ENCODE measurements at regions not wholly inside any gene's neighbourhood (a gene's known extent, or its start where the extent isn't known, plus 50 kb on each side); places are given as distances from the start of the nearest gene placed in this dataset.

DNA sequence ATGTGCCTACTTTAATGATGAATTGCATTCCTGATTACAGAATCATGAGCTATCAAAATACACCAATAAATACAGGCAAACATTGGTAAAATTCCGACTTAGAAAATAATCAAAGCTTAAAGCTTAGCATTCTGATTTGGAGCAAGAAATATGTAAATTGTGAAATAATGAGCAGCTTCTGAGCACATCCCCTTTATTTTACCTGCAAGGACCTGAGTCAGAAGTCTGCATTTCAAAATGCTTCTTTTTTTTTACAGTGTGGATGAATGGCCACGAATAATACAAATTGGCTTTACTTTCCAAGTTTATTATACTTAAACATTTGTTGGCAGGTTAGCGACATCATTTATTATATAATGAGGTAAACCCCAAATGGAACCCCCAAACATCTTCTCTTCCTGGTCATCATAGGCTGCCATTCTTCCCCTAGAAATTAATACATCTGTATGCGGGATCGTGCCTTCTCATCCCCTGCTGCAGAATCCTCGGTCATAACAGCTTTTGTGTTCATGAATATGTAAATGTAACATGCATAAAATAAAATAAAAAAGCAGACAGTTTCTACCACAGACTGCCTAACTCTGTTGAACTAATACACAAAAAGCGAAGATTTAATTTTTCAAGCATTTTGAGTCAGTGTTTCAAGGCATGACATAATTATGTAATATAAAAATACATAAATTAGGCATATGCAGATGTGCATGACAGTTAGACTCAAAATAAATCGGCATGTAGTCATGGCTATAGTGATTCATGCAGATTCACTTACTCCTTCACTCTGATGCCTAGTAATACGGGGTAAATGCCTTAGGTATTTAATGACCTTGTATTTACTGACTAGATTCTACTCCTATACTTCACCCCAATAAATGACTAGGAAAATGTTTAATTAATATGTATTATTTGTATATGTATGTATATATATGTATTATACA lies 339.7 kb downstream of the USP25 start:
- no peaks in the 10 kb centered on the region for H3K27me3 ChIP-seq (replicated peaks in 1 of 2; ENCODE audit: control insufficient read depth in 2 of 2, extremely low read depth in 1 of 2, insufficient read depth in 2 of 2, low read length in 1 of 2)
- H3K27ac Mint-ChIP-seq = no peak overlapping the region
- no peak overlapping the region for H3K4me3 Mint-ChIP-seq
- no peaks in the 10 kb centered on the region for H3K36me3 ChIP-seq (ENCODE audit: control insufficient read depth in 2 of 2, extremely low read depth in 1 of 2, insufficient read depth in 1 of 2, low read length in 1 of 2)
- no CpG with 5 or more reads among the region's 9 CpGs for WGBS (ENCODE audit: insufficient coverage)
- H3K36me3 Mint-ChIP-seq = no peaks in the 10 kb centered on the region
- no peaks in the 10 kb centered on the region for H3K9me3 ChIP-seq
- DNase-seq = no peak
- no peak overlapping the region for H3K4me3 ChIP-seq (ENCODE audit: control insufficient read depth in 1 of 2, extremely low read depth in 1 of 2, low read length in 1 of 2)
- no peak for ATAC-seq (replicated peaks in 1 of 4)
- H3K4me1 ChIP-seq (ENCODE audit: control insufficient read depth in 1 of 2, extremely low read depth in 1 of 2, insufficient read depth in 2 of 2, low read length in 2 of 2) = no peaks in the 10 kb centered on the region
- no peak overlapping the region for H3K27ac ChIP-seq (ENCODE audit: low read length)
- ChIA-PET POLR2A (no interaction called here), CTCF (no interaction called here)
- H3K9me3 Mint-ChIP-seq = no peaks in the 10 kb centered on the region
- no peaks in the 10 kb centered on the region for H3K4me1 Mint-ChIP-seq
- H3K27me3 Mint-ChIP-seq = peaks cover 4 to 8% of the 10 kb centered on the region in 2 donors

DNA sequence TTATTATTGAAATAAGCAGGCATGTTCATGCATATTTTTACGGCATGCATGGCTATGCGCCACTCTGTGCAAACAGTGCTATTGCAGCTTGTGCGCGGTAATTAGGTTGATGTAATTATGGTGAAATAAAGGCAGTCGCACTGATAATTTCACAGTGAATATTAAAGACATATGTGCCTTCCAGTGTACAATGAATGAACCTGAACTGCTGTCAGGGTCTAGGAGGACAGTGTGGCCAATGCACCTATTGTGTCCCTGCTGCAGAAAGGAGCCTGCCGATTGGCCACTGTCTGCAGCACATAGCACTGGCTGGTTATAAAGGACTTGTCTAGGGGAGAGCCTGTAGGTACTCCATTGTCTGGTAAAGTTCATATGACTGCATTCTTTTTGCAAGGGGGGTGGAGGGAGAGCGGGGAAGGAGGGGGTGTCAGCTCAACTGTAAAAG lies 340.4 kb downstream of the USP25 start:
- no peaks in the 10 kb centered on the region for H3K36me3 Mint-ChIP-seq
- ATAC-seq (replicated peaks in 1 of 4) (no peak), DNase-seq (no peak)
- peaks cover 4 to 8% of the 10 kb centered on the region in 2 donors for H3K27me3 Mint-ChIP-seq
- no peaks in the 10 kb centered on the region for H3K4me1 ChIP-seq (ENCODE audit: control insufficient read depth in 1 of 2, extremely low read depth in 1 of 2, insufficient read depth in 2 of 2, low read length in 2 of 2)
- no peak overlapping the region for H3K4me3 Mint-ChIP-seq
- H3K9me3 Mint-ChIP-seq = no peaks in the 10 kb centered on the region
- H3K9me3 ChIP-seq = no peaks in the 10 kb centered on the region
- no peaks in the 10 kb centered on the region for H3K36me3 ChIP-seq (ENCODE audit: control insufficient read depth in 2 of 2, extremely low read depth in 1 of 2, insufficient read depth in 1 of 2, low read length in 1 of 2)
- ChIA-PET CTCF (no interaction called here), POLR2A (no interaction called here)
- H3K4me3 ChIP-seq (ENCODE audit: control insufficient read depth in 1 of 2, extremely low read depth in 1 of 2, low read length in 1 of 2) = no peak overlapping the region
- H3K4me1 Mint-ChIP-seq = no peaks in the 10 kb centered on the region
- WGBS (ENCODE audit: insufficient coverage) = 95% methylated on average over 6 of the region's 7 CpGs
- no peak overlapping the region for H3K27ac Mint-ChIP-seq
- no peak overlapping the region for H3K27ac ChIP-seq (ENCODE audit: low read length)
- no peaks in the 10 kb centered on the region for H3K27me3 ChIP-seq (replicated peaks in 1 of 2; ENCODE audit: control insufficient read depth in 2 of 2, extremely low read depth in 1 of 2, insufficient read depth in 2 of 2, low read length in 1 of 2)

DNA sequence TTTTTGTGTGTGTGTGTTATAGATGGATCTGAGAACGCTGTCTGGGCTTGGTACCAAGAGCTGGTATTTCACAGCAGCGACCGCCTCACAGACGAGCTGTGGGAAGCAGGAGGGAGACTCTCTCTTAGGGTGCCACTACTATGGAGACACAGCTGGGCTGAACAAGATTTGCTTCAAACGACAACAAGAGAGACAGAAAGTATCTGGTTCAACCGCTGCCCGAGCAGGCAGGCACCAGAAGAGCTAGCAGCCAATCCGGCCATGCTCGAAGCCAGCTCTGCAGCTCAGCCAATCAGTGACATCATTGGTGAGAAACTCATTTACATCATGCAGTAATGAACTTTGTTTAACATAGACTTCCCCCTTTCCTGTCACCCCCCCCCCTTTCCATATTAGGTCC lies 341.3 kb downstream of the USP25 start:
- no peak overlapping the region for H3K4me3 ChIP-seq (ENCODE audit: control insufficient read depth in 1 of 2, extremely low read depth in 1 of 2, low read length in 1 of 2)
- ATAC-seq (replicated peaks in 1 of 4) (no peak), DNase-seq (no peak)
- no peak overlapping the region for H3K27ac Mint-ChIP-seq
- no peak overlapping the region for H3K27ac ChIP-seq (ENCODE audit: low read length)
- H3K9me3 ChIP-seq = no peaks in the 10 kb centered on the region
- no peaks in the 10 kb centered on the region for H3K4me1 Mint-ChIP-seq
- H3K9me3 Mint-ChIP-seq = no peaks in the 10 kb centered on the region
- 85% methylated on average over 7 of the region's 9 CpGs for WGBS (ENCODE audit: insufficient coverage)
- H3K4me3 Mint-ChIP-seq = no peak overlapping the region
- POLR2A ChIA-PET = no interaction called here
- no peaks in the 10 kb centered on the region for H3K36me3 Mint-ChIP-seq
- H3K27me3 Mint-ChIP-seq = peaks cover 4 to 8% of the 10 kb centered on the region in 2 donors
- CTCF ChIA-PET = no interaction called here
- H3K36me3 ChIP-seq (ENCODE audit: control insufficient read depth in 2 of 2, extremely low read depth in 1 of 2, insufficient read depth in 1 of 2, low read length in 1 of 2) = no peaks in the 10 kb centered on the region
- H3K27me3 ChIP-seq (replicated peaks in 1 of 2; ENCODE audit: control insufficient read depth in 2 of 2, extremely low read depth in 1 of 2, insufficient read depth in 2 of 2, low read length in 1 of 2) = no peaks in the 10 kb centered on the region
- H3K4me1 ChIP-seq (ENCODE audit: control insufficient read depth in 1 of 2, extremely low read depth in 1 of 2, insufficient read depth in 2 of 2, low read length in 2 of 2) = no peaks in the 10 kb centered on the region

DNA sequence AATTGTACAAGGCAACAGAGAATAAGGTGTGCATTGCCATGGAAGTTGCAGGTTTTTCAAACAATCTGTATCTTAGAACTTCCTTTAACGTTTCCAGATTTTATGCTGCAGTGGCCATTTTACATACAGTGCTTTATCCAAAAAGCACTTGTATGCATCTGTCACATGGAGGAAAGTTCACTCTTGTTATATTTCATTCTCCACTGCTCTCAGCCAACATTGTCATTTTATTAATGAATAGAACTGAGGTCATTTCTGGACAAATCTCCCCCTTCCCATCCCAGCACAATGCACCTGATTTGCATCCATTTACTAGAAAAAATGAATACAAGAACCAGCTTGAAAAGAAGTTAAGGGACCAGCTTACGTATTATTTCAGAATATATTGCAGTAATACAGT lies 342.0 kb downstream of the USP25 start:
- Histone ChIP-seq H3K27ac (ENCODE audit: low read length) (no peak overlapping the region), H3K4me1 (ENCODE audit: control insufficient read depth in 1 of 2, extremely low read depth in 1 of 2, insufficient read depth in 2 of 2, low read length in 2 of 2) (no peaks in the 10 kb centered on the region), H3K4me3 (ENCODE audit: control insufficient read depth in 1 of 2, extremely low read depth in 1 of 2, low read length in 1 of 2) (no peak overlapping the region), H3K9me3 (no peaks in the 10 kb centered on the region), H3K36me3 (ENCODE audit: control insufficient read depth in 2 of 2, extremely low read depth in 1 of 2, insufficient read depth in 1 of 2, low read length in 1 of 2) (no peaks in the 10 kb centered on the region), H3K27me3 (replicated peaks in 1 of 2; ENCODE audit: control insufficient read depth in 2 of 2, extremely low read depth in 1 of 2, insufficient read depth in 2 of 2, low read length in 1 of 2) (no peaks in the 10 kb centered on the region)
- H3K4me1 Mint-ChIP-seq = no peaks in the 10 kb centered on the region
- H3K27me3 Mint-ChIP-seq = peaks cover 4 to 8% of the 10 kb centered on the region in 2 donors
- H3K9me3 Mint-ChIP-seq = no peaks in the 10 kb centered on the region
- H3K36me3 Mint-ChIP-seq = no peaks in the 10 kb centered on the region
- H3K4me3 Mint-ChIP-seq = no peak overlapping the region
- CTCF ChIA-PET = no interaction called here
- H3K27ac Mint-ChIP-seq = no peak overlapping the region
- WGBS (ENCODE audit: insufficient coverage) = no CpG with 5 or more reads among the region's 2 CpGs
- DNase-seq (no peak), ATAC-seq (replicated peaks in 1 of 4) (no peak)
- POLR2A ChIA-PET = no interaction called here

DNA sequence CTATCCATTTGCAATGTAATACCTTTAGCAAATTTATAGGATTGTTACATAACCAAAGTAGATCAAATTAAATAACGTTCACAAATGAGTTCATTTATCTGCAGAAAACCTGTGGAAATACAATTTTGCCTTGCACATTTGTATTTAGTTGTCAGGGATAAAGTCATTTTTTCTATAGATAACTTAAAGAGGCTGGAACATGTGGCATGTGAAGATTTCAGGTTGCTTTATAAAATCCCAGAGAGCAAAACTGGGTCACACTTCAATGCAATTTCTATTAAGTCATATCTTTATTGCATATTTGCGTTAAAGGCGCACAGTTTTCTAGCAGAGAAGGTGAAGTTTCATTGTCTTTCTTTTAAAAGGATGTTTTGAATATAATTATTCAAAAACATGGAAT lies 342.4 kb downstream of the USP25 start:
- no peaks in the 10 kb centered on the region for H3K36me3 ChIP-seq (ENCODE audit: control insufficient read depth in 2 of 2, extremely low read depth in 1 of 2, insufficient read depth in 1 of 2, low read length in 1 of 2)
- no peaks in the 10 kb centered on the region for H3K4me1 ChIP-seq (ENCODE audit: control insufficient read depth in 1 of 2, extremely low read depth in 1 of 2, insufficient read depth in 2 of 2, low read length in 2 of 2)
- no peak overlapping the region for H3K4me3 Mint-ChIP-seq
- no peak for DNase-seq
- H3K27me3 ChIP-seq (replicated peaks in 1 of 2; ENCODE audit: control insufficient read depth in 2 of 2, extremely low read depth in 1 of 2, insufficient read depth in 2 of 2, low read length in 1 of 2) = no peaks in the 10 kb centered on the region
- H3K27me3 Mint-ChIP-seq = peaks cover 4 to 8% of the 10 kb centered on the region in 2 donors
- ChIA-PET CTCF (no interaction called here), POLR2A (no interaction called here)
- H3K9me3 ChIP-seq = no peaks in the 10 kb centered on the region
- no peak overlapping the region for H3K27ac ChIP-seq (ENCODE audit: low read length)
- no peak overlapping the region for H3K4me3 ChIP-seq (ENCODE audit: control insufficient read depth in 1 of 2, extremely low read depth in 1 of 2, low read length in 1 of 2)
- no peaks in the 10 kb centered on the region for H3K36me3 Mint-ChIP-seq
- ATAC-seq (replicated peaks in 1 of 4) = no peak
- no peaks in the 10 kb centered on the region for H3K4me1 Mint-ChIP-seq
- H3K27ac Mint-ChIP-seq = no peak overlapping the region
- no peaks in the 10 kb centered on the region for H3K9me3 Mint-ChIP-seq
- WGBS (ENCODE audit: insufficient coverage) = no CpG with 5 or more reads among the region's 3 CpGs

DNA sequence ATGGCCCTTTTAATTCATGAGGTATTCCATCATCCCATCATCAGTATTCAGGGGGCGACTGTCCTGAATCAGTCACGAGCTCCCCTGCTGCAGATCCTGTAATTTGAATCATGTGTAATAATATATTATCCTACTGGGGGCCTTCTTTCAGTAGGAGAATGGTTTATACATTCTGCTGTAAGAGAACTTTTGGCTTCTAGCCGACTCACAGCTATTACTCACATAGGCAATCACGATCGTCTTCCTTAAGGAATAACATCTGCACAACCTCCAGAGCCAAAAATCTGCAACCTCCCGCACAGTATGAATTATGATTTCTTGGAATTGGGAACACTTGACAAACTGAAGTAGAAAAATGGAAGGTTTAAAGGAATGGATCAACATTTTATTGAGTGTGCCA lies 343.0 kb downstream of the USP25 start:
- WGBS (ENCODE audit: insufficient coverage) = no CpG with 5 or more reads among the region's 6 CpGs
- no peaks in the 10 kb centered on the region for H3K4me1 Mint-ChIP-seq
- H3K9me3 ChIP-seq = no peaks in the 10 kb centered on the region
- H3K27ac Mint-ChIP-seq = no peak overlapping the region
- H3K4me3 ChIP-seq (ENCODE audit: control insufficient read depth in 1 of 2, extremely low read depth in 1 of 2, low read length in 1 of 2) = no peak overlapping the region
- CTCF ChIA-PET = no interaction called here
- DNase-seq = no peak
- no peaks in the 10 kb centered on the region for H3K27me3 ChIP-seq (replicated peaks in 1 of 2; ENCODE audit: control insufficient read depth in 2 of 2, extremely low read depth in 1 of 2, insufficient read depth in 2 of 2, low read length in 1 of 2)
- no peaks in the 10 kb centered on the region for H3K4me1 ChIP-seq (ENCODE audit: control insufficient read depth in 1 of 2, extremely low read depth in 1 of 2, insufficient read depth in 2 of 2, low read length in 2 of 2)
- H3K4me3 Mint-ChIP-seq = no peak overlapping the region
- no peak overlapping the region for H3K27ac ChIP-seq (ENCODE audit: low read length)
- no peaks in the 10 kb centered on the region for H3K36me3 ChIP-seq (ENCODE audit: control insufficient read depth in 2 of 2, extremely low read depth in 1 of 2, insufficient read depth in 1 of 2, low read length in 1 of 2)
- POLR2A ChIA-PET = no interaction called here
- H3K9me3 Mint-ChIP-seq = no peaks in the 10 kb centered on the region
- no peaks in the 10 kb centered on the region for H3K36me3 Mint-ChIP-seq
- H3K27me3 Mint-ChIP-seq = peaks cover 4 to 8% of the 10 kb centered on the region in 2 donors
- no peak for ATAC-seq (replicated peaks in 1 of 4)

All from T-cell (primary cell).